ENCODE measurements at regions not wholly inside any gene's neighbourhood (a gene's known extent, or its start where the extent isn't known, plus 50 kb on each side); places are given as distances from the start of the nearest gene placed in this dataset.

- no peak overlapping the region for H3K27ac ChIP-seq (ENCODE audit: extremely low read depth, low read depth, low read length)
- H3K79me2 ChIP-seq (ENCODE audit: control insufficient read depth, insufficient read depth, low read length): no peaks in the 10 kb centered on the region
- H3K27me3 ChIP-seq (ENCODE audit: control insufficient read depth in 2 of 2, insufficient read depth in 2 of 2, low read length in 2 of 2): peaks cover 7 to 13% of the 10 kb centered on the region in 2 experiments; a peak in 3 of 5 replicates
- in situ Hi-C loops (cut with MboI) (no loop called here), intact Hi-C loops (cut with micrococcal nuclease) (no loop called here)
- H3K36me3 ChIP-seq (ENCODE audit: control insufficient read depth, insufficient read depth, low read length): no peaks in the 10 kb centered on the region
- POLR2A ChIA-PET: interaction anchor here (0.6 kb wide), 1 partner anchor 8 kb away, joined by 3 read pairs; no protein-coding TSS in a partner anchor
- H2AFZ ChIP-seq (ENCODE audit: low read depth, low read length): no peak overlapping the region
- ATAC-seq (no peak), FAIRE-seq (no peak), DNase-seq (ENCODE audit: extremely low read depth in 1 of 4, low spot score in 3 of 4) (no peak)
- no TSS peak for BruUV-seq (replicated peaks)
- H3K9me1 ChIP-seq (ENCODE audit: control insufficient read depth, insufficient read depth, low read length): no peaks in the 10 kb centered on the region
- WGBS (ENCODE audit: insufficient coverage, low coverage, missing lambda C conversion rate): 0% methylated on average over 2 of the region's 2 CpGs
- H4K20me1 ChIP-seq (replicated peaks; ENCODE audit: control insufficient read depth, insufficient read depth, low read length): no peaks in the 10 kb centered on the region
- no peak overlapping the region for H3K4me3 ChIP-seq
- no peak overlapping the region for H3K9ac ChIP-seq (ENCODE audit: insufficient read depth in 1 of 2, low read depth in 2 of 2, low read length in 2 of 2)
- TF ChIP-seq RBM34 (IDR thresholded peaks at IDR 0.05; ENCODE audit: borderline replicate concordance, insufficient read depth, low read length): no peak
- peak; percentile 38; the same call in 1 of the 2 replicates for TF ChIP-seq NFE2 (IDR thresholded peaks at IDR 0.05; ENCODE audit: low read depth)
- TF ChIP-seq MAFG (tag; conservative IDR thresholded peaks at IDR 0.05): peak; percentile 69
- TF ChIP-seq MAFK (IDR thresholded peaks at IDR 0.05; ENCODE audit: low read length): 0 out of 2 replicates have a peak, but pooled peaks have one; percentile 15
- TF ChIP-seq C11orf30 (IDR thresholded peaks at IDR 0.05; ENCODE audit: low read depth): peak; percentile 45; the same call in 1 of the 2 replicates
- TF ChIP-seq ETV1 (tag; conservative IDR thresholded peaks at IDR 0.05; ENCODE audit: low read depth): no peak
- no peak for TF ChIP-seq ZHX1 (conservative IDR thresholded peaks at IDR 0.05; ENCODE audit: low read length)
- TF ChIP-seq ZNF316 (IDR thresholded peaks at IDR 0.05): peak; percentile 62
- TF ChIP-seq MXD1 (CRISPR knock-in tag; IDR thresholded peaks at IDR 0.05; ENCODE audit: borderline replicate concordance, poor library complexity, severe bottlenecking): no peak
- no peaks in the 10 kb centered on the region for H3K4me1 ChIP-seq (replicated peaks in 1 of 2; ENCODE audit: control insufficient read depth in 2 of 2, insufficient read depth in 2 of 2, low read length in 2 of 2)
- no peak overlapping the region for H3K4me2 ChIP-seq (ENCODE audit: insufficient read depth, low read length)
- CTCF ChIA-PET (ENCODE audit: low intra/inter-chr PET ratio): no interaction called here
- no peaks in the 10 kb centered on the region for H3K9me3 ChIP-seq (replicated peaks; ENCODE audit: control insufficient read depth, insufficient read depth, low read depth, low read length)
Measured at GRCh38 chr16:13833515-13833914, 86.4 kb upstream of the ERCC4 start.
